ENCODE measurements at regions not wholly inside any gene's neighbourhood (a gene's known extent, or its start where the extent isn't known, plus 50 kb on each side); places are given as distances from the start of the nearest gene placed in this dataset.

- no peak for TF ChIP-seq YY1 (IDR thresholded peaks at IDR 0.05; ENCODE audit: insufficient read depth, insufficient read length)
- no peak for TF ChIP-seq ZNF274 (IDR thresholded peaks at IDR 0.05; ENCODE audit: low read depth, low read length)
- TF ChIP-seq SUZ12 (IDR thresholded peaks at IDR 0.05; ENCODE audit: extremely low read depth, insufficient read depth, insufficient read length), result no peak
Measured at GRCh38 chr3:150054635-150055034, 83.9 kb upstream of the PFN2 start.

All from NT2/D1 (cell line).